H1 (cell line): ENCODE measurements at regions not wholly inside any gene's neighbourhood (a gene's known extent, or its start where the extent isn't known, plus 50 kb on each side); places are given as distances from the start of the nearest gene placed in this dataset.

Experiments used
- CTCF ChIA-PET: fragments of 300-600 bp; sonication (Branson Sonifier 250); formaldehyde crosslinking; loops from one replicate; lab custom pipeline; 2021; ENCODE audit not compliant: partially characterized antibody; lab: Charles Lee
- POLR2A ChIA-PET: fragments of 300-600 bp; sonication (Branson Sonifier 250); formaldehyde crosslinking; loops from one replicate; lab custom pipeline; 2021; ENCODE audit warnings: inconsistent platforms; ENCODE audit not compliant: partially characterized antibody; lab: Charles Lee
- DNase-seq, 2 experiments: peaks; one replicate each; pipeline versions ENCODE4 v3.0.0 to v3.0.0-alpha.2; 2010 to 2022; ENCODE audit warnings: low spot score in 2 of 2, low read depth in 1 of 2, mixed read lengths in 1 of 2
- FAIRE-seq: peaks from 2 replicates; lab custom pipeline; 2011; peaks lifted over from hg19 to GRCh38; lab: Jason Lieb, UNC
- H2AFZ ChIP-seq: 2 replicates; pipeline ENCODE4 v1.8.1; 2012; ENCODE audit warnings: low read length, inconsistent platforms
- H2AK5ac ChIP-seq: 2 replicates; pipeline ENCODE4 v1.6.1; 2013; ENCODE audit warnings: low read depth, low read length
- H2BK120ac ChIP-seq: replicated peaks from 2 replicates; pipeline ENCODE3; 2013; ENCODE audit warnings: low read depth, low read length, inconsistent platforms
- H2BK12ac ChIP-seq: 2 replicates; pipeline ENCODE4 v1.6.1; 2013; ENCODE audit warnings: low read depth, low read length
- H2BK15ac ChIP-seq: 2 replicates; pipeline ENCODE4 v1.6.1; 2013; ENCODE audit warnings: low read length
- H2BK20ac ChIP-seq: 2 replicates; pipeline ENCODE4 v1.6.1; 2013; ENCODE audit warnings: low read length
- H2BK5ac ChIP-seq: 2 replicates; pipeline ENCODE4 v1.6.1; 2013; ENCODE audit warnings: low read depth, low read length
- H3K14ac ChIP-seq: 2 replicates; pipeline ENCODE4 v1.6.1; 2013; ENCODE audit warnings: inconsistent platforms; ENCODE audit not compliant: insufficient read length
- H3K18ac ChIP-seq: 2 replicates; pipeline ENCODE4 v1.6.1; 2013; ENCODE audit warnings: low read length; ENCODE audit errors: extremely low read depth
- H3K23ac ChIP-seq: 2 replicates; pipeline ENCODE4 v1.6.1; 2013; ENCODE audit warnings: inconsistent platforms; ENCODE audit not compliant: insufficient read length
- H3K23me2 ChIP-seq: 2 replicates; pipeline ENCODE4 v1.6.1; 2013; ENCODE audit warnings: low read depth, low read length
- H3K27ac ChIP-seq: 2 replicates; pipeline ENCODE4 v1.6.1; 2011; ENCODE audit warnings: low read depth, low read length, inconsistent platforms
- H3K27me3 ChIP-seq, 4 experiments: replicated peaks in 1 of 4; 1 replicate in 1 of 4; 2 replicates in 3 of 4; pipeline versions ENCODE4 v1.6.1 to v1.8.1; 2011 to 2013; ENCODE audit warnings: low read length in 3 of 4, mild to moderate bottlenecking in 3 of 4, inconsistent platforms in 2 of 4, mixed read lengths in 2 of 4, moderate library complexity in 1 of 4; ENCODE audit not compliant: control insufficient read depth in 3 of 4, insufficient read depth in 3 of 4; ENCODE audit errors: extremely low read depth in 1 of 4
- H3K36me3 ChIP-seq, 4 experiments: 2 replicates each; pipeline versions ENCODE4 v1.6.1 to v1.8.1; 2011 to 2013; ENCODE audit warnings: mild to moderate bottlenecking in 4 of 4, low read length in 3 of 4, moderate library complexity in 2 of 4, control low read depth in 1 of 4, inconsistent platforms in 1 of 4; ENCODE audit not compliant: insufficient read depth in 4 of 4, control insufficient read depth in 2 of 4
- H3K4ac ChIP-seq: replicated peaks from 2 replicates; pipeline ENCODE3; 2013; ENCODE audit warnings: low read length, low read depth, mixed read lengths, inconsistent platforms; ENCODE audit not compliant: insufficient read length
- H3K4me1 ChIP-seq, 4 experiments: replicated peaks in 1 of 4; 1 replicate in 1 of 4; 2 replicates in 3 of 4; pipeline versions ENCODE4 v1.6.1 to v1.8.1; 2011 to 2013; ENCODE audit warnings: low read length in 3 of 4, inconsistent platforms in 2 of 4, mixed read lengths in 1 of 4; ENCODE audit not compliant: insufficient read depth in 4 of 4, control insufficient read depth in 3 of 4
- H3K4me2 ChIP-seq, 2 experiments: 2 replicates each; pipeline versions ENCODE4 v1.6.1 to v1.8.1; 2011 to 2013; ENCODE audit warnings: low read depth in 2 of 2, low read length in 2 of 2, control low read depth in 1 of 2, inconsistent platforms in 1 of 2, mild to moderate bottlenecking in 1 of 2; ENCODE audit not compliant: insufficient read depth in 1 of 2
- H3K4me3 ChIP-seq, 4 experiments: fragments of 200-600, 300-600 bp in 1 of 4; sonication (generic), shearing (Covaris generic), sonication (Bioruptor Twin) in 1 of 4; 2 replicates each; pipeline versions ENCODE4 v1.5.1 to v1.8.1; 2011 to 2016; ENCODE audit warnings: low read length in 4 of 4, low read depth in 3 of 4, control low read depth in 2 of 4, inconsistent platforms in 2 of 4, mild to moderate bottlenecking in 2 of 4, mixed read lengths in 1 of 4, moderate library complexity in 1 of 4; ENCODE audit not compliant: insufficient read depth in 2 of 4; ENCODE audit errors: extremely low read depth in 1 of 4
- H3K56ac ChIP-seq: replicated peaks from 2 replicates; pipeline ENCODE3; 2013; ENCODE audit warnings: low read depth, mild to moderate bottlenecking, mixed read lengths, low read length, inconsistent platforms; ENCODE audit not compliant: insufficient read length
- H3K79me1 ChIP-seq: 2 replicates; pipeline ENCODE4 v1.6.1; 2013; ENCODE audit warnings: low read depth, low read length, control low read depth
- H3K79me2 ChIP-seq, 2 experiments: 2 replicates each; pipeline versions ENCODE4 v1.6.1 to v1.8.1; 2012 to 2013; ENCODE audit warnings: low read length in 2 of 2, mild to moderate bottlenecking in 2 of 2, inconsistent platforms in 1 of 2; ENCODE audit not compliant: insufficient read depth in 2 of 2, control insufficient read depth in 1 of 2
- H3K9ac ChIP-seq, 4 experiments: replicated peaks in 1 of 4; 1 replicate in 1 of 4; 2 replicates in 3 of 4; pipeline versions ENCODE4 v1.6.1 to v1.8.1; 2011 to 2013; ENCODE audit warnings: low read depth in 3 of 4, low read length in 3 of 4, control low read depth in 2 of 4, mild to moderate bottlenecking in 2 of 4, moderate library complexity in 2 of 4, inconsistent platforms in 1 of 4; ENCODE audit errors: extremely low read depth in 1 of 4
- H3K9me3 ChIP-seq, 2 experiments: 2 replicates each; pipeline versions ENCODE4 v1.6.1 to v1.8.1; 2012 to 2013; ENCODE audit warnings: mild to moderate bottlenecking in 2 of 2, moderate library complexity in 2 of 2, control low read depth in 1 of 2, inconsistent platforms in 1 of 2, low read depth in 1 of 2, low read length in 1 of 2, mixed read lengths in 1 of 2; ENCODE audit not compliant: insufficient read depth in 2 of 2
- H4K20me1 ChIP-seq, 2 experiments: replicated peaks in 1 of 2; 2 replicates each; pipeline versions ENCODE3 to v1.8.1; 2011 to 2013; ENCODE audit warnings: inconsistent platforms in 2 of 2, low read length in 2 of 2, mild to moderate bottlenecking in 1 of 2; ENCODE audit not compliant: insufficient read depth in 2 of 2, control insufficient read depth in 1 of 2
- H4K5ac ChIP-seq: 2 replicates; pipeline ENCODE4 v1.6.1; 2013; ENCODE audit warnings: low read length, low read depth, mixed read lengths, inconsistent platforms; ENCODE audit not compliant: insufficient read length
- H4K8ac ChIP-seq: 2 replicates; pipeline ENCODE4 v1.8.0; 2013; ENCODE audit warnings: mild to moderate bottlenecking, moderate library complexity, low read length, inconsistent platforms; ENCODE audit not compliant: insufficient read depth; ENCODE audit errors: extremely low read depth
- H4K91ac ChIP-seq: replicated peaks from 2 replicates; pipeline ENCODE3; 2013; ENCODE audit warnings: low read length, mixed read lengths, inconsistent platforms; ENCODE audit not compliant: insufficient read length
- BCL11A ChIP-seq, 2 experiments: IDR thresholded peaks; one replicate each; pipeline ENCODE4 v1.6.1; 2011; ENCODE audit warnings: low read depth in 2 of 2, low read length in 2 of 2, mild to moderate bottlenecking in 2 of 2
- CBX8 ChIP-seq: fragments of 300-800, 300-1000 bp; sonication (generic); IDR thresholded peaks from 2 replicates; pipeline ENCODE4 v1.7.1; 2016; ENCODE audit warnings: low read depth, low read length, borderline replicate concordance
- CEBPB ChIP-seq: IDR thresholded peaks from 2 replicates; pipeline ENCODE4 v1.6.1; 2012; ENCODE audit warnings: low read depth, low read length
- EGR1 ChIP-seq: IDR thresholded peaks from 2 replicates; pipeline ENCODE4 v1.6.1; 2011; ENCODE audit warnings: low read depth, low read length, borderline replicate concordance
- GABPA ChIP-seq: IDR thresholded peaks from 2 replicates; pipeline ENCODE4 v1.6.1; 2011; ENCODE audit warnings: mild to moderate bottlenecking, low read length, moderate library complexity, borderline replicate concordance; ENCODE audit not compliant: insufficient read depth
- HDAC6 ChIP-seq: IDR thresholded peaks from one replicate; pipeline ENCODE4 v1.7.1; 2012; ENCODE audit warnings: low read depth, mild to moderate bottlenecking, inconsistent platforms, low read length, moderate library complexity
- JUND ChIP-seq: IDR thresholded peaks from 2 replicates; pipeline ENCODE4 v1.6.1; 2011; ENCODE audit warnings: mild to moderate bottlenecking, improper control_type of control experiment, low read length
- NANOG ChIP-seq: IDR thresholded peaks from 2 replicates; pipeline ENCODE4 v1.6.1; 2011; ENCODE audit warnings: low read length, low read depth, mild to moderate bottlenecking, inconsistent platforms; ENCODE audit not compliant: insufficient read depth, poor library complexity, severe bottlenecking
- POU5F1 ChIP-seq: IDR thresholded peaks from 2 replicates; pipeline ENCODE4 v1.6.1; 2011; ENCODE audit warnings: low read depth, mild to moderate bottlenecking, low read length, moderate library complexity
- RAD21 ChIP-seq, 2 experiments: IDR thresholded peaks in 1 of 2; conservative IDR thresholded peaks in 1 of 2; 2 replicates each; pipeline ENCODE4 v1.6.1; 2011; ENCODE audit warnings: low read depth in 2 of 2, low read length in 2 of 2, improper control_type of control experiment in 1 of 2, inconsistent platforms in 1 of 2, mild to moderate bottlenecking in 1 of 2, moderate library complexity in 1 of 2
- SIN3A ChIP-seq, 2 experiments: IDR thresholded peaks in 1 of 2; conservative IDR thresholded peaks in 1 of 2; 2 replicates each; pipeline ENCODE4 v1.6.1; 2011 to 2012; ENCODE audit warnings: low read length in 2 of 2, improper control_type of control experiment in 1 of 2, low read depth in 1 of 2, mild to moderate bottlenecking in 1 of 2
- SP1 ChIP-seq: IDR thresholded peaks from 2 replicates; pipeline ENCODE4 v1.6.1; 2011; ENCODE audit warnings: low read depth, low read length
- TAF7 ChIP-seq: optimal IDR thresholded peaks from 2 replicates; pipeline ENCODE3; 2011; ENCODE audit warnings: low read depth, mild to moderate bottlenecking, inconsistent platforms, low read length, moderate library complexity, borderline replicate concordance
- TBP ChIP-seq: IDR thresholded peaks from 2 replicates; pipeline ENCODE4 v1.6.1; 2011; ENCODE audit warnings: low read depth, low read length, improper control_type of control experiment
- TF ChIP-seq, protein P1 (sequence below): IDR thresholded peaks from 2 replicates; pipeline ENCODE4 v1.6.1; 2012; ENCODE audit warnings: inconsistent platforms

DNA sequence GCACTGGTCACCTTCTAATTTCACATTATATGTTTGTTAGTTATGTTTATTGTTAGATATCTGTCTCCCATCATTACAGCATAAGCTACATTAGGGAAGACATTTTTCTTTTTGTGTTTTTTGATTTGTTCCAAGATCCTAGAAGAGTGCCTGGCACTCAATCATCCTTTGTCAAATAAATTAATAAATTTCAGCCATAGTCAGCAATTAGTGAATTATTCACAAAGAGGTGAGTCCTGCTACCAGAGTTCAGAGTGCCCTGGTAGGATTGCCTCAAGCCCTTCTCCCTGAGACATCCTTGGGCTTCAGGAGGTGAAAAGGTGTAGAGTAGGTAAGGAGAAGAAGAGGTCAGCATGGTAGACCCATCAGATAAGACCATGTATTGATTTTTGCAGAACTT, 186.2 kb upstream of the CTAGE1 start:
- no peaks in the 10 kb centered on the region for H3K79me2 ChIP-seq
- POLR2A ChIA-PET = no interaction called here
- no peak overlapping the region for H3K14ac ChIP-seq
- no peak overlapping the region for H3K56ac ChIP-seq
- H3K23ac ChIP-seq = no peak overlapping the region
- no peaks in the 10 kb centered on the region for H4K20me1 ChIP-seq
- H3K23me2 ChIP-seq = no peaks in the 10 kb centered on the region
- H2BK12ac ChIP-seq = no peak overlapping the region
- no peak overlapping the region for H3K4ac ChIP-seq
- no peaks in the 10 kb centered on the region for H3K79me1 ChIP-seq
- no peak overlapping the region for H2BK20ac ChIP-seq
- no peak overlapping the region for H3K4me2 ChIP-seq
- FAIRE-seq = no peak
- peaks cover 0 to 6% (median 2%) of the 10 kb centered on the region in 4 experiments; a peak in 4 of 7 replicates for H3K4me1 ChIP-seq
- no peak for DNase-seq
- H4K91ac ChIP-seq = no peak overlapping the region
- H3K9me3 ChIP-seq = no peaks in the 10 kb centered on the region
- no peak overlapping the region for H4K5ac ChIP-seq
- H3K27ac ChIP-seq = no peak overlapping the region
- no peak overlapping the region for H3K9ac ChIP-seq
- no peak overlapping the region for H2BK120ac ChIP-seq
- no peak overlapping the region for H2AFZ ChIP-seq
- H3K4me3 ChIP-seq = no peak overlapping the region
- CTCF ChIA-PET = interaction anchor here (0.7 to 0.9 kb wide), 2 partner anchors 11 to 145 kb away, joined by 3 read pairs; no protein-coding TSS in a partner anchor
- H2BK5ac ChIP-seq = no peak overlapping the region
- H2AK5ac ChIP-seq = no peak overlapping the region
- no peak overlapping the region for H3K18ac ChIP-seq
- H2BK15ac ChIP-seq = no peak overlapping the region
- H3K27me3 ChIP-seq = no peaks in the 10 kb centered on the region
- no peaks in the 10 kb centered on the region for H3K36me3 ChIP-seq
- no peak overlapping the region for H4K8ac ChIP-seq
- no peak for TF ChIP-seq TAF7
- no peak for TF ChIP-seq POU5F1
- no peak for TF ChIP-seq GABPA
- TF ChIP-seq EGR1 = no peak
- TF ChIP-seq, protein P1, sequence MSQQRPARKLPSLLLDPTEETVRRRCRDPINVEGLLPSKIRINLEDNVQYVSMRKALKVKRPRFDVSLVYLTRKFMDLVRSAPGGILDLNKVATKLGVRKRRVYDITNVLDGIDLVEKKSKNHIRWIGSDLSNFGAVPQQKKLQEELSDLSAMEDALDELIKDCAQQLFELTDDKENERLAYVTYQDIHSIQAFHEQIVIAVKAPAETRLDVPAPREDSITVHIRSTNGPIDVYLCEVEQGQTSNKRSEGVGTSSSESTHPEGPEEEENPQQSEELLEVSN = no peak
- TF ChIP-seq SP1 = no peak
- no peak for TF ChIP-seq HDAC6
- no peak for TF ChIP-seq SIN3A (conservative IDR thresholded peaks at IDR 0.05 in 1 of 2, IDR thresholded peaks at IDR 0.05 in 1 of 2; ENCODE audit: low read depth in 1 of 2, low read length in 2 of 2)
- no peak for TF ChIP-seq CEBPB
- no peak for TF ChIP-seq JUND
- no peak for TF ChIP-seq TBP
- TF ChIP-seq BCL11A (IDR thresholded peaks at IDR 0.05; ENCODE audit: low read depth in 2 of 2, low read length in 2 of 2) = no peak
- no peak for TF ChIP-seq NANOG
- no peak for TF ChIP-seq CBX8
- no peak for TF ChIP-seq RAD21 (IDR thresholded peaks at IDR 0.05 in 1 of 2, conservative IDR thresholded peaks at IDR 0.05 in 1 of 2; ENCODE audit: low read depth in 2 of 2, low read length in 2 of 2)
